Natural killer cell (primary cell): ENCODE measurements at regions not wholly inside any gene's neighbourhood (a gene's known extent, or its start where the extent isn't known, plus 50 kb on each side); places are given as distances from the start of the nearest gene placed in this dataset.

Experiments
- ATAC-seq, 3 donors: fragments of 150-1000 bp in 2 of 3; fragments of 200-7000 bp in 1 of 3; cut with Tn5 transposase; 1 replicate in 1 of 3; 2 replicates in 2 of 3; pipeline ENCODE4 v1.10.0; 2021; ENCODE audit warnings: mild to moderate bottlenecking in 2 of 3, moderate library complexity in 2 of 3
- DNase-seq, 2 donors: peaks; one replicate each; pipeline versions ENCODE4 v3.0.0 to v3.0.0-alpha.2; 2013 to 2021; ENCODE audit warnings: mixed read lengths in 1 of 2
- H3K27ac ChIP-seq: one replicate; pipeline ENCODE4 v1.5.1; 2013; ENCODE audit warnings: mild to moderate bottlenecking, low read length
- H3K27me3 ChIP-seq: one replicate; pipeline ENCODE4 v1.6.1; 2013; ENCODE audit warnings: low read length; ENCODE audit not compliant: control insufficient read depth, insufficient read depth
- H3K36me3 ChIP-seq: one replicate; pipeline ENCODE4 v1.6.1; 2013; ENCODE audit warnings: low read length; ENCODE audit not compliant: control insufficient read depth, insufficient read depth
- H3K4me1 ChIP-seq: one replicate; pipeline ENCODE4 v1.6.1; 2013; ENCODE audit warnings: low read length; ENCODE audit not compliant: control insufficient read depth, insufficient read depth
- H3K4me3 ChIP-seq: one replicate; pipeline ENCODE4 v1.5.1; 2013; ENCODE audit warnings: low read length
- H3K9me3 ChIP-seq: one replicate; pipeline ENCODE4 v1.6.1; 2013; ENCODE audit warnings: low read length; ENCODE audit not compliant: control insufficient read depth, insufficient read depth
- H3K27ac Mint-ChIP-seq, 2 donors: one replicate each; pipeline ENCODE4 v1.8.0; 2022; ENCODE audit warnings: mild to moderate bottlenecking in 2 of 2, mixed read lengths in 2 of 2, moderate library complexity in 1 of 2
- H3K27me3 Mint-ChIP-seq, 2 donors: one replicate each; pipeline ENCODE4 v1.8.0; 2022; ENCODE audit warnings: low read depth in 2 of 2, mixed read lengths in 2 of 2
- H3K36me3 Mint-ChIP-seq: one replicate; pipeline ENCODE4 v1.8.0; 2022; ENCODE audit warnings: mixed read lengths
- H3K4me1 Mint-ChIP-seq, 2 donors: one replicate each; pipeline ENCODE4 v1.8.0; 2022; ENCODE audit warnings: mixed read lengths in 2 of 2
- H3K4me3 Mint-ChIP-seq: one replicate; pipeline ENCODE4 v1.8.0; 2022; ENCODE audit warnings: mild to moderate bottlenecking, moderate library complexity, mixed read lengths
- H3K9me3 Mint-ChIP-seq, 2 donors: one replicate each; pipeline ENCODE4 v1.8.0; 2022; ENCODE audit warnings: mixed read lengths in 2 of 2
- CTCF ChIP-seq: fragments of 200-600 bp; IDR thresholded peaks from one replicate; pipeline ENCODE4 v1.8.0; 2022; ENCODE audit warnings: antibody characterized with exemption
- WGBS: methylation state at CpG from one replicate; pipeline ENCODE4 v1.1.7; 2013; ENCODE audit warnings: missing lambda C conversion rate; ENCODE audit not compliant: insufficient coverage; 5-methylcytosine and 5-hydroxymethylcytosine counted together
- intact Hi-C: fragments of 100-400 bp; cut with micrococcal nuclease; formaldehyde crosslinking; loops from one replicate; pipeline ENCODE4 v1.14.2; 2022

- intact Hi-C loops, result no loop called here
- Mint-ChIP-seq H3K27ac (no peak overlapping the region), H3K4me3 (no peak overlapping the region), H3K36me3 (no peaks in the 10 kb centered on the region), H3K27me3 (peaks cover 0 to 3% of the 10 kb centered on the region in 2 donors), H3K4me1 (no peaks in the 10 kb centered on the region), H3K9me3 (no peaks in the 10 kb centered on the region)
- ATAC-seq, result no peak
- Histone ChIP-seq H3K4me1 (no peaks in the 10 kb centered on the region), H3K27me3 (no peaks in the 10 kb centered on the region), H3K27ac (no peak overlapping the region), H3K9me3 (no peaks in the 10 kb centered on the region), H3K36me3 (no peaks in the 10 kb centered on the region), H3K4me3 (no peak overlapping the region)
- TF ChIP-seq CTCF, result no peak
- DNase-seq, result no peak
- 67% methylated on average over 3 of the region's 3 CpGs for WGBS
These were observed 511.3 kb downstream of the MIAT start for GRCh38 chr22:27168681-27169080.

GRCh38 chr22:27170491-27170890 is 513.1 kb downstream of the MIAT start:
- Mint-ChIP-seq H3K27ac (no peak overlapping the region), H3K9me3 (no peaks in the 10 kb centered on the region), H3K36me3 (no peaks in the 10 kb centered on the region), H3K27me3 (peaks cover 0 to 21% of the 10 kb centered on the region in 2 donors), H3K4me3 (no peak overlapping the region), H3K4me1 (no peaks in the 10 kb centered on the region)
- intact Hi-C loops, result no loop called here
- Histone ChIP-seq H3K27me3 (no peaks in the 10 kb centered on the region), H3K36me3 (no peaks in the 10 kb centered on the region), H3K4me3 (no peak overlapping the region), H3K27ac (no peak overlapping the region), H3K9me3 (no peaks in the 10 kb centered on the region), H3K4me1 (no peaks in the 10 kb centered on the region)
- ATAC-seq (no peak), DNase-seq (no peak)
- 77% methylated on average over 4 of the region's 4 CpGs for WGBS
- TF ChIP-seq CTCF, result no peak

- peaks cover 5 to 28% of the 10 kb centered on the region in 2 donors for H3K27me3 Mint-ChIP-seq
- H3K4me3 ChIP-seq, result no peak overlapping the region
- ATAC-seq, result no peak
- H3K36me3 ChIP-seq, result no peaks in the 10 kb centered on the region
- no peak overlapping the region for H3K4me3 Mint-ChIP-seq
- intact Hi-C loops, result no loop called here
- DNase-seq, result no peak
- H3K4me1 Mint-ChIP-seq, result no peaks in the 10 kb centered on the region
- WGBS, result 84% methylated on average over 2 of the region's 2 CpGs
- no peaks in the 10 kb centered on the region for H3K9me3 ChIP-seq
- no peak overlapping the region for H3K27ac Mint-ChIP-seq
- no peaks in the 10 kb centered on the region for H3K36me3 Mint-ChIP-seq
- H3K9me3 Mint-ChIP-seq, result no peaks in the 10 kb centered on the region
- no peaks in the 10 kb centered on the region for H3K4me1 ChIP-seq
- H3K27me3 ChIP-seq, result no peaks in the 10 kb centered on the region
- no peak overlapping the region for H3K27ac ChIP-seq
- TF ChIP-seq CTCF, result no peak
These were observed 513.8 kb downstream of the MIAT start for GRCh38 chr22:27171212-27171611.

GRCh38 chr22:27173530-27173929 is 516.1 kb downstream of the MIAT start:
- intact Hi-C loops, result no loop called here
- no peaks in the 10 kb centered on the region for H3K36me3 Mint-ChIP-seq
- TF ChIP-seq CTCF, result no peak
- no peak overlapping the region for H3K27ac Mint-ChIP-seq
- no peaks in the 10 kb centered on the region for H3K4me1 ChIP-seq
- no peaks in the 10 kb centered on the region for H3K27me3 ChIP-seq
- H3K27me3 Mint-ChIP-seq, result peaks cover 10 to 44% of the 10 kb centered on the region in 2 donors
- no peak overlapping the region for H3K27ac ChIP-seq
- ATAC-seq, result no peak
- DNase-seq, result no peak
- H3K4me1 Mint-ChIP-seq, result no peaks in the 10 kb centered on the region
- H3K4me3 ChIP-seq, result no peak overlapping the region
- 58% methylated on average over 5 of the region's 5 CpGs for WGBS
- no peaks in the 10 kb centered on the region for H3K36me3 ChIP-seq
- H3K9me3 Mint-ChIP-seq, result no peaks in the 10 kb centered on the region
- no peak overlapping the region for H3K4me3 Mint-ChIP-seq
- H3K9me3 ChIP-seq, result no peaks in the 10 kb centered on the region
